Activated naive CD4-positive, alpha-beta T cell treated with anti-CD3 and anti-CD28 coated beads, Interleukin-2, amount 10 ng/mL, durations not matched to agents 7 days and 5 days (primary cell): ENCODE measurements at regions not wholly inside any gene's neighbourhood (a gene's known extent, or its start where the extent isn't known, plus 50 kb on each side); places are given as distances from the start of the nearest gene placed in this dataset.

Experiments
- CTCF ChIA-PET: fragments of 350-600 bp; sonication (Branson Sonifier 250); formaldehyde crosslinking; loops from one replicate; lab custom pipeline; 2021; ENCODE audit warnings: antibody characterized with exemption; lab: Charles Lee
- DNase-seq: peaks from one replicate; pipeline ENCODE4 v3.0.0-alpha.2; 2020
- H3K27ac Mint-ChIP-seq: one replicate; pipeline ENCODE4 v1.8.0; 2021; ENCODE audit warnings: mild to moderate bottlenecking, moderate library complexity, mixed read lengths
- H3K27me3 Mint-ChIP-seq: one replicate; pipeline ENCODE4 v1.8.0; 2021; ENCODE audit warnings: mild to moderate bottlenecking, mixed read lengths
- H3K36me3 Mint-ChIP-seq: one replicate; pipeline ENCODE4 v1.8.0; 2021; ENCODE audit warnings: mixed read lengths
- H3K4me1 Mint-ChIP-seq: one replicate; pipeline ENCODE4 v1.8.0; 2021; ENCODE audit warnings: mixed read lengths
- H3K4me3 Mint-ChIP-seq: one replicate; pipeline ENCODE4 v1.8.0; 2021; ENCODE audit warnings: mild to moderate bottlenecking, moderate library complexity, mixed read lengths
- H3K9me3 Mint-ChIP-seq: one replicate; pipeline ENCODE4 v1.8.0; 2021; ENCODE audit warnings: mixed read lengths

GRCh38 chr4:104964410-104965175 is 182.1 kb upstream of the TET2 start:
- peaks cover 4% of the 10 kb centered on the region for H3K9me3 Mint-ChIP-seq
- no peak overlapping the region for H3K4me3 Mint-ChIP-seq
- DNase-seq = no peak
- no peaks in the 10 kb centered on the region for H3K36me3 Mint-ChIP-seq
- CTCF ChIA-PET = interaction anchor here (1.2 kb wide), 1 partner anchor 10 kb away, joined by 4 read pairs; no protein-coding TSS in a partner anchor
- no peaks in the 10 kb centered on the region for H3K27me3 Mint-ChIP-seq
- H3K27ac Mint-ChIP-seq = no peak overlapping the region
- peaks cover 15% of the 10 kb centered on the region for H3K4me1 Mint-ChIP-seq

GRCh38 chr4:104966349-104967033 is 180.2 kb upstream of the TET2 start:
- CTCF ChIA-PET = interaction anchor here (1.5 kb wide), 1 partner anchor 21 kb away, joined by 3 read pairs; no protein-coding TSS in a partner anchor
- Mint-ChIP-seq H3K9me3 (peaks cover 4% of the 10 kb centered on the region), H3K27me3 (no peaks in the 10 kb centered on the region), H3K36me3 (no peaks in the 10 kb centered on the region), H3K4me3 (peak overlapping the region; percentile 64), H3K4me1 (peaks cover 15% of the 10 kb centered on the region), H3K27ac (peak overlapping the region; percentile 93)
- DNase-seq = peak; percentile 51

DNA sequence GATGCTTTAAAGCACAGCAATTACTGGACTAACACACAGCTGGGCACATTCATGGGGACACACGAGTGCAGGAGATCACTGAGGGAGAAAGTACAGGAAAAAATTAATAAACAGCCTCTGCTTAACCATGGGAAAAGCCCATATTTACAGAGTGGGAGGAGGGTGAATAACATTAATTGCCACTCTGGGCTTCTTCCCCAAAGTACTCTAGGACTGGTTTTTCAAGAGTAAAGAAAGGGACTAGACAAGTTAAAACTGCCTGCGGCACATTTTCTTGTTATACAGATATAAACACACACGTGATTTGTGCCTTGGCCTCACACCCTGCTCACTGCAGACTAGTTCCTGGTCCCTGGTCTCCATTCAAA is 179.7 kb upstream of the TET2 start:
- H3K36me3 Mint-ChIP-seq = no peaks in the 10 kb centered on the region
- H3K4me1 Mint-ChIP-seq = peaks cover 15% of the 10 kb centered on the region
- H3K27me3 Mint-ChIP-seq = no peaks in the 10 kb centered on the region
- peak overlapping the region; percentile 64 for H3K4me3 Mint-ChIP-seq
- CTCF ChIA-PET = interaction anchor here (1.5 kb wide), 1 partner anchor 21 kb away, joined by 3 read pairs; no protein-coding TSS in a partner anchor
- peak overlapping the region; percentile 93 for H3K27ac Mint-ChIP-seq
- peaks cover 3% of the 10 kb centered on the region for H3K9me3 Mint-ChIP-seq
- no peak for DNase-seq

- Mint-ChIP-seq H3K27ac (no peak overlapping the region), H3K36me3 (no peaks in the 10 kb centered on the region), H3K4me3 (no peak overlapping the region), H3K9me3 (peaks cover 2% of the 10 kb centered on the region), H3K27me3 (no peaks in the 10 kb centered on the region), H3K4me1 (peaks cover 15% of the 10 kb centered on the region)
- no peak for DNase-seq
- CTCF ChIA-PET = no interaction called here
These were observed 177.1 kb upstream of the TET2 start for GRCh38 chr4:104969394-104970082.

DNA sequence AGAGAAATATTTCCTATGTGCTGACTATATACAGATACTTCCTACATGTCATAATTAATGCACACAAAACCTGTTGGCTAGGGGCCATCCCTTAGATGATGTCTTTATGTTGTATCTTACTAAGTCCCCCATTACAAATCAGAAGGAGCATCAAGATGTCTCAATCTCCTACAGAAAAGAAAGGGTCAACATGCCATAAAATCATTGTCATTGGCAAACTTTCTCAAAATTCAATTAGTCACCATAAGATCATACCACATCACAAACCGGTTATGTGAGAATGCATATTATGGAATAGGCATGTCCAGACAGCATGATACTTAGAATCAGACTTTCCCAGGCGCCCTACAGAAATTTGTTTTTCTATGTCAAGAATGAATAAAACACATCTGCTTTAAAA is 175.2 kb upstream of the TET2 start:
- H3K36me3 Mint-ChIP-seq = no peaks in the 10 kb centered on the region
- peaks cover 10% of the 10 kb centered on the region for H3K4me1 Mint-ChIP-seq
- no peak for DNase-seq
- H3K27me3 Mint-ChIP-seq = no peaks in the 10 kb centered on the region
- H3K9me3 Mint-ChIP-seq = no peaks in the 10 kb centered on the region
- H3K4me3 Mint-ChIP-seq = no peak overlapping the region
- CTCF ChIA-PET = interaction anchor here (0.6 kb wide), 1 partner anchor 86 kb away, joined by 4 read pairs; no protein-coding TSS in a partner anchor
- H3K27ac Mint-ChIP-seq = no peak overlapping the region

- DNase-seq = no peak
- Mint-ChIP-seq H3K4me3 (no peak overlapping the region), H3K27ac (no peak overlapping the region), H3K4me1 (no peaks in the 10 kb centered on the region), H3K36me3 (no peaks in the 10 kb centered on the region), H3K27me3 (no peaks in the 10 kb centered on the region), H3K9me3 (no peaks in the 10 kb centered on the region)
- CTCF ChIA-PET = no interaction called here
These were observed 173.0 kb upstream of the TET2 start for GRCh38 chr4:104973708-104974107.

- Mint-ChIP-seq H3K36me3 (no peaks in the 10 kb centered on the region), H3K4me3 (no peak overlapping the region), H3K4me1 (no peaks in the 10 kb centered on the region), H3K27me3 (no peaks in the 10 kb centered on the region), H3K27ac (no peak overlapping the region), H3K9me3 (peaks cover 1% of the 10 kb centered on the region)
- CTCF ChIA-PET = no interaction called here
- DNase-seq = no peak
These were observed 171.1 kb upstream of the TET2 start for GRCh38 chr4:104975617-104976016.

DNA sequence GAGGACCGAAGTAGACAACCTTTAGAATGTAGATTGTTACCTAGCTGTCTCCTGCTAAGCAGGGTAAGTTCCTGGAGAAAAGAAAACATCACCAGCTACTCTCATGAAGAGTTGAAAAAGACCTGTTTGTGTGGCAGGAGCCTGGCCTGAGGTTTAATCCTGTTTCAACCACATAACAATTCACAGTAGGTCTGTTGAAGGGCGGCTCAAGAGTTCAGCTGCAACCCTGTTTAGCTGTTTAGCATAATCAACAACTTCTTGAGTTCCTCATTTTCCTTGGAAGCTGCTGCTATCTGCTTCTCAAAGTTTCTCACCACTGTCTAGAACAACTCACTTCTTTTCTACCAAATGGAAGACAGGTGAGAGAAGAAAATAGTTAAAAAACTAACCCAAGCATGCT is 170.4 kb upstream of the TET2 start:
- H3K4me1 Mint-ChIP-seq = no peaks in the 10 kb centered on the region
- no peaks in the 10 kb centered on the region for H3K27me3 Mint-ChIP-seq
- CTCF ChIA-PET = no interaction called here
- no peak overlapping the region for H3K4me3 Mint-ChIP-seq
- H3K27ac Mint-ChIP-seq = no peak overlapping the region
- H3K36me3 Mint-ChIP-seq = no peaks in the 10 kb centered on the region
- H3K9me3 Mint-ChIP-seq = peaks cover 3% of the 10 kb centered on the region
- no peak for DNase-seq

DNA sequence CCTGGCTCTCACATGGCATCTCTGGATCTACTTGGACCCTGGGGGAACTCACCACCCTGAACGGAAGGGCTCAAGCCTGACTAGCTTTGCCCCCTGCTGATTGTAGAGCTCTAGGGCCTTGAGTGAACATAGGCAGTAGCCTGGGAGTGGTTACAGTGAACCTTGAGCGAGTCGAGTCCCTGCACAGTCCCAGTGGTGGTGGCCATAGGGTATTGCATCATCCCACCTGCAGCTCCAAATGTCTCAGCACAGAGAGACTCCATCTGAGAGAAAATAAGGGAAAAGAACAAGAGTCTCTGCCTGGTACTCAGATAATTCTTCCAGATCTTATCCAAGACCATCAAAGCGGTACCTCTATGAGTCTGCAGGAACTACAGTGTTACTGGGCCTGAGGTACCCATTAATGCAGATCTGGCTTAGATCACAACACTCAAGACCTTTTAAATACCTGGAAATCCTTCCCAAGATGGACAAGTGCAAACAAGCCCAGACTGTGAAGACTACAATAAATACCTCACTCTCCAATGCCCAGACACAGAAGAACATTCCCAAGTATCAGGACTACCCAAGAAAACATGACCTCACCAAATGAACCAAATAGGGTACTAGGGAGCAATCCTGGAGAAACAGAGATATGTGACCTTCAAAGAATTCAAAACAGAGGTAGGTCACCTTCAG is 167.5 kb upstream of the TET2 start:
- Mint-ChIP-seq H3K36me3 (no peaks in the 10 kb centered on the region), H3K4me3 (no peak overlapping the region), H3K4me1 (no peaks in the 10 kb centered on the region), H3K27me3 (no peaks in the 10 kb centered on the region), H3K9me3 (peaks cover 3% of the 10 kb centered on the region), H3K27ac (no peak overlapping the region)
- no peak for DNase-seq
- CTCF ChIA-PET = no interaction called here

- Mint-ChIP-seq H3K27ac (no peak overlapping the region), H3K4me3 (no peak overlapping the region), H3K27me3 (peaks cover 4% of the 10 kb centered on the region), H3K4me1 (no peaks in the 10 kb centered on the region), H3K36me3 (no peaks in the 10 kb centered on the region), H3K9me3 (peaks cover 3% of the 10 kb centered on the region)
- CTCF ChIA-PET = no interaction called here
- no peak for DNase-seq
These were observed 163.0 kb upstream of the TET2 start for GRCh38 chr4:104983615-104984179.

GRCh38 chr4:104986306-104986705 is 160.4 kb upstream of the TET2 start:
- H3K27ac Mint-ChIP-seq = no peak overlapping the region
- H3K27me3 Mint-ChIP-seq = peaks cover 4% of the 10 kb centered on the region
- no peaks in the 10 kb centered on the region for H3K4me1 Mint-ChIP-seq
- no peaks in the 10 kb centered on the region for H3K36me3 Mint-ChIP-seq
- CTCF ChIA-PET = no interaction called here
- no peaks in the 10 kb centered on the region for H3K9me3 Mint-ChIP-seq
- no peak for DNase-seq
- no peak overlapping the region for H3K4me3 Mint-ChIP-seq

GRCh38 chr4:104989371-104989770 is 157.3 kb upstream of the TET2 start:
- no peak for DNase-seq

GRCh38 chr4:105002278-105002677 is 144.4 kb upstream of the TET2 start:
- Mint-ChIP-seq H3K9me3 (no peaks in the 10 kb centered on the region), H3K27me3 (no peaks in the 10 kb centered on the region), H3K4me3 (no peak overlapping the region), H3K4me1 (no peaks in the 10 kb centered on the region), H3K36me3 (no peaks in the 10 kb centered on the region), H3K27ac (no peak overlapping the region)
- DNase-seq = no peak
- CTCF ChIA-PET = no interaction called here

More at GRCh38 chr4:104989371-104989770, 157.3 kb upstream of the TET2 start:
- Mint-ChIP-seq H3K27me3 (peaks cover 4% of the 10 kb centered on the region), H3K36me3 (no peaks in the 10 kb centered on the region), H3K4me3 (no peak overlapping the region), H3K27ac (no peak overlapping the region), H3K9me3 (peaks cover 2% of the 10 kb centered on the region), H3K4me1 (no peaks in the 10 kb centered on the region)
- CTCF ChIA-PET = no interaction called here

GRCh38 chr4:105014234-105014633 is 132.4 kb upstream of the TET2 start:
- Mint-ChIP-seq H3K27me3 (no peaks in the 10 kb centered on the region), H3K4me1 (no peaks in the 10 kb centered on the region), H3K9me3 (peaks cover 6% of the 10 kb centered on the region), H3K36me3 (no peaks in the 10 kb centered on the region), H3K27ac (no peak overlapping the region), H3K4me3 (no peak overlapping the region)
- no peak for DNase-seq
- CTCF ChIA-PET = no interaction called here
